ENCODE measurements at regions not wholly inside any gene's neighbourhood (a gene's known extent, or its start where the extent isn't known, plus 50 kb on each side); places are given as distances from the start of the nearest gene placed in this dataset.

DNA sequence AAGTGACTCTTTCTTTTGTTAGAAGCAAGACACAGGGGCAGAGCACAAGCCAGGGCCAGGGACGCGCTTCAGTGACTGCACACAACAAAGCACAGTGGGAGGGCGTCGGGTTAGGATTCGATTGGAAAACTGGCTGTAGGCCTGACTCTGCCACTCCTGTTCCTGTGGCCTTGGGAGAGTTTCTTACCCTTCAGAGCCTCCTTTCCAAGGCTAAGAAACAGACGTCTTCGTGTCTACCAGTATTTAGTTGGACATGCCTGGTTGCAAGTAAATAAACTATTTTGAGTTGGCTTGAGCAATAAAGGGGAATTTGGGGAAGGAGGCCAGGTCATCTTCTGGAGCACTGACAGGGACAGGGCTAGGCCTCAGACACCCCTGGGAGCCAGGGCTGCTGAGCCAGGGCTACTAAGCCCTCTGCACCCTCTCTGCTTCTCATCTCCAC lies 549.1 kb downstream of the INSC start:
- no peak overlapping the region for H3K4me3 ChIP-seq (ENCODE audit: low read depth, low read length)
- TF ChIP-seq, protein P1, sequence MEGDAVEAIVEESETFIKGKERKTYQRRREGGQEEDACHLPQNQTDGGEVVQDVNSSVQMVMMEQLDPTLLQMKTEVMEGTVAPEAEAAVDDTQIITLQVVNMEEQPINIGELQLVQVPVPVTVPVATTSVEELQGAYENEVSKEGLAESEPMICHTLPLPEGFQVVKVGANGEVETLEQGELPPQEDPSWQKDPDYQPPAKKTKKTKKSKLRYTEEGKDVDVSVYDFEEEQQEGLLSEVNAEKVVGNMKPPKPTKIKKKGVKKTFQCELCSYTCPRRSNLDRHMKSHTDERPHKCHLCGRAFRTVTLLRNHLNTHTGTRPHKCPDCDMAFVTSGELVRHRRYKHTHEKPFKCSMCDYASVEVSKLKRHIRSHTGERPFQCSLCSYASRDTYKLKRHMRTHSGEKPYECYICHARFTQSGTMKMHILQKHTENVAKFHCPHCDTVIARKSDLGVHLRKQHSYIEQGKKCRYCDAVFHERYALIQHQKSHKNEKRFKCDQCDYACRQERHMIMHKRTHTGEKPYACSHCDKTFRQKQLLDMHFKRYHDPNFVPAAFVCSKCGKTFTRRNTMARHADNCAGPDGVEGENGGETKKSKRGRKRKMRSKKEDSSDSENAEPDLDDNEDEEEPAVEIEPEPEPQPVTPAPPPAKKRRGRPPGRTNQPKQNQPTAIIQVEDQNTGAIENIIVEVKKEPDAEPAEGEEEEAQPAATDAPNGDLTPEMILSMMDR (IDR thresholded peaks at IDR 0.05; ENCODE audit: low read depth, low read length, missing control alignments) = no peak
- no peak for DNase-seq (ENCODE audit: low read depth)

DNA sequence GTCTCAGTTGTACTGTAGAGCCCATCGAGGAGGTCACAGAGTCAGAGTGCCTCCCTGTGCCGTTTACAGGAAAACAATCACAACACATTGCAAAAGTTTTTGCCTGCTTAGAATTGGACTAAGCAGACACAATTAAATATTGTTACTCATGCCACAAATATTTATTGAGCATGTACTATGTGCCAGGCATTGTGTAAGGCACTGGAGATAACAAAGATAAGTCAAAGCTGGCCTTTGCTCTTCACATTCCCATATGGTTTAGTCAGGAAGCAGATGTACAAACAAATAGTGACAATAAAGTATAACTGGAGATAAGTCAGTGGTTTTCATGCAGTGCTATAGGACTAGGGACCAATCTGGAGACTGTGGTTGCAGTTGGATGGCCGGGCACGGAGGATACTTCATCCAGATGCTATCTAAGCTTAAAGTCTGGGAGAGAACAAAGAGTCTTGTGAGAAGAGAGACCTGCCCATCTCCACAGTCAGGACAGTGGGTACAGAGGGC lies 550.7 kb downstream of the INSC start:
- no peak for DNase-seq (ENCODE audit: low read depth)
- TF ChIP-seq, protein P1 (IDR thresholded peaks at IDR 0.05; ENCODE audit: low read depth, low read length, missing control alignments) = no peak
- no peak overlapping the region for H3K4me3 ChIP-seq (ENCODE audit: low read depth, low read length)

DNA sequence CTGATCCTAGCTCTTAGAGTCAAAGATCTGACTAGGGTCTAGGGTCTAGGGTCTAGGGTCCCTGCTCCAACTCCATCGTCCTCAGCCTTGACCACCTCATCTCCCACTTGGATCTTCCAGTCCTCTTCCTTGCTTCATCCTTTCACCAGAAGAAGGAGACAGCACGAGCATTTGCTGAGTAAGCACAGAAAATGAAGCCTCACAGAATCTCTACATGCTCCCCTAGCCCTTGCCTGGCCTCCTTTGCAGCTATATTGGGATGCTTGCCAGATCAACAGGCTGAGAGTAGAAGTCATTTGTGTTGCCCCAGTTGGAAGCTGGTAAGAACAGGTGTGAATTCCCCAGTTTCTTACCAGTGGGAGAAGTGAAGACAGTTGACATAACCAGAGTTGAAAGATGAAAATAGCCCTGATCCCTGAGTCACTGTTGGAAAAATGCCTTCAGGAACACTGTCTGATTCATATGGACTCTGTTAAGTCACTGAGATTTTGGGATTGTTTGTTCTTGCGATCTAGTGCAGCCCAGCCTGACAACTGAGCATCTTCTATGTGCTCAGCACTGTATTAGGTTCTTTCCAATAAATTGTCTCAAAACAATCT lies 552.5 kb downstream of the INSC start:
- no peak for DNase-seq (ENCODE audit: low read depth)
- TF ChIP-seq, protein P1 (IDR thresholded peaks at IDR 0.05; ENCODE audit: low read depth, low read length, missing control alignments) = no peak
- H3K4me3 ChIP-seq (ENCODE audit: low read depth, low read length) = no peak overlapping the region

GRCh38 chr11:15668718-15669117 lies 554.0 kb downstream of the INSC start:
- DNase-seq (ENCODE audit: low read depth) = no peak
- no peak overlapping the region for H3K4me3 ChIP-seq (ENCODE audit: low read depth, low read length)
- TF ChIP-seq, protein P1 (IDR thresholded peaks at IDR 0.05; ENCODE audit: low read depth, low read length, missing control alignments) = no peak

DNA sequence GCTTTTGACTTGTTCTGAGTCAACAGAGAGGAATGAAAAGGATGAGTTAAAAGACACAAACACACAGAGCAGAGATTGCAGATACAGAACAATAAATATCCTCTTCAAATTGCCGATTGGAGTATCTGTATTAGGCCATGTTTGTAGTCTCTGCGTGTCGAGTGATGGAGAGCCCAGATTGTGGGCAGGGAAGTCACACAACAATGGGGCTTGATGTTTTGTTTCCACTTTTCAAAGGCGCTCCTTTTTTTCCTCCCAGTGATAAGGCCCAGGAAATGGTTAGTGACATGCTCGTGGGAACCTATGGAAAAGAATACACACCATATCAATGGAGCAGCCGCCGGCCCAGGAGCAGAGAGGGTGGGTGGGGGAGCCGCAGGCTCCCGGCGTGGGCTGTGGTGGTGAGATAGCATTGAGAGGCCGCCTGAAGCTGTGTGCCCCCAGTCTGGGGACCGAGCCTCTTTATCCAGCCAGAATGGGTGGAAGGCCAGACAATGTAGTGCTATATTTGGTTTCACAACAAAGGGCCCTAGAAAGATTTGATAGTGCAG lies 555.9 kb downstream of the INSC start:
- TF ChIP-seq, protein P1 (IDR thresholded peaks at IDR 0.05; ENCODE audit: low read depth, low read length, missing control alignments) = no peak
- H3K4me3 ChIP-seq (ENCODE audit: low read depth, low read length) = no peak overlapping the region
- DNase-seq (ENCODE audit: low read depth) = no peak

DNA sequence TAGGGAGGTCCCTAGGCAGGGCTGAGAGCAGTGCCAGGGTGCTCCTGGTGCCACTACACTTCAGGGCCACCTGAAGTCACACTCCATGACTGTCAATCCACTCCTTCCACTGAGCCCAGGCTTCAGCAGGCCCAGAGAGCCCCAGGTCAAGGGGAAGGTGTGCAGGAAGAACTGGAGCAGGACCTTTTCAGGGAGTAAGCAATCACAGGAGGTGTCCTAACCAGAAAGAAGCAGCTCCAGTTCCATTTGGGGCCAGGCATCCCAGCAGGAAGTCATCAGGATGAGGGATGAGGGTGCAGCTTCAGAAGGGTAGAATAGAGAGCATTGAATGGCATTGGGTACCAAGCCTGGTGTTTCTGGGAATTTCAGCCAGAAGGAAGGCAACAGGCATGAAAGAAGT lies 556.5 kb downstream of the INSC start:
- DNase-seq (ENCODE audit: low read depth) = no peak
- TF ChIP-seq, protein P1 (IDR thresholded peaks at IDR 0.05; ENCODE audit: low read depth, low read length, missing control alignments) = no peak
- H3K4me3 ChIP-seq (ENCODE audit: low read depth, low read length) = no peak overlapping the region

GRCh38 chr11:15672825-15673224 lies 558.1 kb downstream of the INSC start:
- no peak for DNase-seq (ENCODE audit: low read depth)
- TF ChIP-seq, protein P1 (IDR thresholded peaks at IDR 0.05; ENCODE audit: low read depth, low read length, missing control alignments) = no peak
- H3K4me3 ChIP-seq (ENCODE audit: low read depth, low read length) = no peak overlapping the region
